H9 (cell line): ENCODE measurements at regions not wholly inside any gene's neighbourhood (a gene's known extent, or its start where the extent isn't known, plus 50 kb on each side); places are given as distances from the start of the nearest gene placed in this dataset.

Source experiments
- DNase-seq: peaks from one replicate; pipeline ENCODE4 v3.0.0-alpha.2; 2017
- H2AFZ ChIP-seq: one replicate; pipeline ENCODE4 v1.6.1; 2013; ENCODE audit warnings: mild to moderate bottlenecking, low read length, control low read depth, moderate library complexity
- H2AK5ac ChIP-seq: 2 replicates; pipeline ENCODE4 v1.6.1; 2013; ENCODE audit warnings: low read length, control low read depth, mixed read lengths; ENCODE audit not compliant: insufficient read length
- H2BK120ac ChIP-seq: one replicate; pipeline ENCODE4 v1.6.1; 2013; ENCODE audit warnings: low read depth, mild to moderate bottlenecking, low read length, control low read depth, inconsistent platforms; ENCODE audit not compliant: poor library complexity, severe bottlenecking
- H2BK12ac ChIP-seq: 2 replicates; pipeline ENCODE4 v1.6.1; 2013; ENCODE audit warnings: low read length, control low read depth, mixed read lengths, low read depth; ENCODE audit not compliant: insufficient read length
- H2BK15ac ChIP-seq: 2 replicates; pipeline ENCODE4 v1.6.1; 2013; ENCODE audit warnings: low read depth, low read length, control low read depth
- H2BK20ac ChIP-seq: one replicate; pipeline ENCODE4 v1.6.1; 2013; ENCODE audit warnings: low read depth, mild to moderate bottlenecking, low read length, control low read depth, inconsistent platforms; ENCODE audit not compliant: poor library complexity, severe bottlenecking
- H2BK5ac ChIP-seq: 2 replicates; pipeline ENCODE4 v1.6.1; 2013; ENCODE audit warnings: low read length, control low read depth, mixed read lengths; ENCODE audit not compliant: insufficient read length
- H3K14ac ChIP-seq: 2 replicates; pipeline ENCODE4 v1.6.1; 2013; ENCODE audit warnings: low read length, control low read depth; ENCODE audit not compliant: insufficient read depth
- H3K18ac ChIP-seq: 2 replicates; pipeline ENCODE4 v1.6.1; 2013; ENCODE audit warnings: low read depth, mild to moderate bottlenecking, mixed read lengths, low read length, control low read depth; ENCODE audit not compliant: insufficient read length
- H3K23ac ChIP-seq: 2 replicates; pipeline ENCODE4 v1.6.1; 2013; ENCODE audit warnings: low read length, control low read depth, mixed read lengths, low read depth; ENCODE audit not compliant: insufficient read length
- H3K23me2 ChIP-seq: 2 replicates; pipeline ENCODE4 v1.6.1; 2013; ENCODE audit warnings: low read depth, mild to moderate bottlenecking, mixed read lengths, low read length, control low read depth; ENCODE audit not compliant: insufficient read length, poor library complexity, severe bottlenecking
- H3K27ac ChIP-seq: 2 replicates; pipeline ENCODE4 v1.5.1; 2013; ENCODE audit warnings: low read length, control low read depth, mixed read lengths, low read depth; ENCODE audit not compliant: insufficient read length
- H3K27me3 ChIP-seq: 2 replicates; pipeline ENCODE4 v1.6.1; 2013; ENCODE audit warnings: low read length, control low read depth, inconsistent platforms; ENCODE audit not compliant: insufficient read depth
- H3K4ac ChIP-seq: 2 replicates; pipeline ENCODE4 v1.6.1; 2013; ENCODE audit warnings: low read depth, mild to moderate bottlenecking, control low read depth, inconsistent platforms, low read length, moderate library complexity
- H3K4me1 ChIP-seq: 2 replicates; pipeline ENCODE4 v1.6.1; 2013; ENCODE audit warnings: low read length, control low read depth, inconsistent platforms; ENCODE audit not compliant: insufficient read depth
- H3K4me2 ChIP-seq: 2 replicates; pipeline ENCODE4 v1.6.1; 2013; ENCODE audit warnings: low read length, control low read depth, mixed read lengths; ENCODE audit not compliant: insufficient read length, insufficient read depth
- H3K56ac ChIP-seq: 2 replicates; pipeline ENCODE4 v1.6.1; 2013; ENCODE audit warnings: low read depth, mild to moderate bottlenecking, mixed read lengths, low read length, control low read depth; ENCODE audit not compliant: insufficient read length
- H3K79me1 ChIP-seq: 2 replicates; pipeline ENCODE4 v1.6.1; 2013; ENCODE audit warnings: low read depth, mild to moderate bottlenecking, moderate library complexity, low read length, control low read depth, inconsistent platforms; ENCODE audit not compliant: insufficient read depth, poor library complexity, severe bottlenecking
- H3K79me2 ChIP-seq: 2 replicates; pipeline ENCODE4 v1.6.1; 2013; ENCODE audit warnings: low read length, control low read depth, inconsistent platforms; ENCODE audit not compliant: insufficient read depth
- H3K9ac ChIP-seq: 2 replicates; pipeline ENCODE4 v1.6.1; 2013; ENCODE audit warnings: low read length, control low read depth, mixed read lengths; ENCODE audit not compliant: insufficient read length; ENCODE audit errors: extremely low read depth
- H3K9me3 ChIP-seq: one replicate; pipeline ENCODE4 v1.6.1; 2013; ENCODE audit warnings: low read depth, low read length, inconsistent platforms; ENCODE audit not compliant: control insufficient read depth
- H3T11ph ChIP-seq: one replicate; pipeline ENCODE4 v1.6.1; 2013; ENCODE audit warnings: mild to moderate bottlenecking, low read length, control low read depth, inconsistent platforms
- H4K20me1 ChIP-seq: one replicate; pipeline ENCODE4 v1.6.1; 2013; ENCODE audit not compliant: control insufficient read depth, insufficient read length, insufficient read depth
- H4K5ac ChIP-seq: 2 replicates; pipeline ENCODE4 v1.6.1; 2013; ENCODE audit warnings: low read depth, mild to moderate bottlenecking, mixed read lengths, low read length, control low read depth; ENCODE audit not compliant: insufficient read length
- H4K8ac ChIP-seq: replicated peaks from 2 replicates; pipeline ENCODE4 v1.6.1; 2013; ENCODE audit warnings: low read length, control low read depth, mixed read lengths, low read depth; ENCODE audit not compliant: insufficient read length
- H4K91ac ChIP-seq: 2 replicates; pipeline ENCODE4 v1.6.1; 2013; ENCODE audit warnings: low read depth, mild to moderate bottlenecking, moderate library complexity, mixed read lengths, low read length, control low read depth; ENCODE audit not compliant: insufficient read length
- H3K27ac Mint-ChIP-seq, 3 experiments: 2 replicates in 2 of 3; 3 replicates in 1 of 3; pipeline ENCODE4 v1.8.0; 2020 to 2021; ENCODE audit warnings: mixed read lengths in 3 of 3, mild to moderate bottlenecking in 1 of 3, moderate library complexity in 1 of 3
- H3K27me3 Mint-ChIP-seq: 2 replicates; pipeline ENCODE4 v1.8.0; 2021; ENCODE audit warnings: low read depth, mild to moderate bottlenecking, moderate library complexity, mixed read lengths
- H3K36me3 Mint-ChIP-seq, 3 experiments: 2 replicates in 2 of 3; 3 replicates in 1 of 3; pipeline ENCODE4 v1.8.0; 2020 to 2021; ENCODE audit warnings: low read depth in 3 of 3, mixed read lengths in 3 of 3; ENCODE audit not compliant: insufficient read depth in 1 of 3
- H3K4me1 Mint-ChIP-seq, 2 experiments: 2 replicates each; pipeline ENCODE4 v1.8.0; 2020; ENCODE audit warnings: mixed read lengths in 2 of 2
- H3K4me3 Mint-ChIP-seq, 2 experiments: 2 replicates in 1 of 2; 3 replicates in 1 of 2; pipeline ENCODE4 v1.8.0; 2020 to 2021; ENCODE audit warnings: mild to moderate bottlenecking in 2 of 2, mixed read lengths in 2 of 2, moderate library complexity in 1 of 2
- H3K9me3 Mint-ChIP-seq, 2 experiments: 2 replicates in 1 of 2; 3 replicates in 1 of 2; pipeline ENCODE4 v1.8.0; 2020; ENCODE audit warnings: mild to moderate bottlenecking in 2 of 2, mixed read lengths in 2 of 2, moderate library complexity in 1 of 2
- CTCF ChIP-seq: fragments of 200-600 bp; sonication (generic); conservative IDR thresholded peaks from 3 replicates; pipeline ENCODE4 v1.8.0; 2021; ENCODE audit warnings: antibody characterized with exemption, mild to moderate bottlenecking
- WGBS: extraction: QIAGEN DNeasy Blood & Tissue Kit; methylation state at CpG from one replicate; pipeline ENCODE4 v1.1.7; 2013; ENCODE audit warnings: missing lambda C conversion rate, low lambda C conversion rate, mixed read lengths; ENCODE audit not compliant: insufficient read length; ENCODE audit errors: extremely low coverage; 5-methylcytosine and 5-hydroxymethylcytosine counted together

GRCh38 chr4:26241179-26241578, 79.6 kb upstream of the RBPJ start:
- no peak overlapping the region for H2BK20ac ChIP-seq
- no peak overlapping the region for H4K91ac ChIP-seq
- H3K27ac ChIP-seq: no peak overlapping the region
- no peak overlapping the region for H3K9ac ChIP-seq
- Mint-ChIP-seq H3K27me3 (no peaks in the 10 kb centered on the region), H3K27ac (no peak overlapping the region), H3K4me3 (no peak overlapping the region), H3K4me1 (peaks cover 26 to 27% of the 10 kb centered on the region in 2 experiments), H3K36me3 (peaks cover 0 to 3% (median 0%) of the 10 kb centered on the region in 3 experiments; a peak in 1 of 7 replicates), H3K9me3 (peaks cover 2 to 6% of the 10 kb centered on the region in 2 experiments; a peak in 3 of 5 replicates)
- H3K27me3 ChIP-seq: no peaks in the 10 kb centered on the region
- H2AFZ ChIP-seq: no peak overlapping the region
- no peaks in the 10 kb centered on the region for H3K79me2 ChIP-seq
- H3K4me1 ChIP-seq: peaks cover 6% of the 10 kb centered on the region
- no peak overlapping the region for H2BK12ac ChIP-seq
- no peak overlapping the region for H3K56ac ChIP-seq
- no peak overlapping the region for H2AK5ac ChIP-seq
- H3K4me2 ChIP-seq: no peak overlapping the region
- no peak overlapping the region for H3K14ac ChIP-seq
- no peak for DNase-seq
- H3K23me2 ChIP-seq: no peaks in the 10 kb centered on the region
- H3K9me3 ChIP-seq: no peaks in the 10 kb centered on the region
- no peaks in the 10 kb centered on the region for H3K79me1 ChIP-seq
- no CpG with 5 or more reads among the region's 4 CpGs for WGBS
- no peak overlapping the region for H2BK5ac ChIP-seq
- no peak overlapping the region for H3K4ac ChIP-seq
- no peak overlapping the region for H2BK15ac ChIP-seq
- no peaks in the 10 kb centered on the region for H4K20me1 ChIP-seq
- no peak overlapping the region for H3K18ac ChIP-seq
- H4K5ac ChIP-seq: no peak overlapping the region
- no peak for TF ChIP-seq CTCF
- H3T11ph ChIP-seq: no peak overlapping the region
- H3K23ac ChIP-seq: no peak overlapping the region
- H2BK120ac ChIP-seq: no peak overlapping the region
- no peak overlapping the region for H4K8ac ChIP-seq
